HCT116 (cell line): ENCODE measurements at regions not wholly inside any gene's neighbourhood (a gene's known extent, or its start where the extent isn't known, plus 50 kb on each side); places are given as distances from the start of the nearest gene placed in this dataset.

Source experiments
- ATAC-seq: fragments of 200-7000 bp; cut with Tn5 transposase; 2 replicates; pipeline ENCODE4 v1.9.1; 2020; ENCODE audit warnings: mild to moderate bottlenecking, moderate library complexity
- BruUV-seq: library from RNA; stranded (reverse); fragments of 400-500 nt; replicated peaks from 2 replicates; lab custom pipeline; 2021; lab: Mats Ljungman, UMichigan
- CTCF ChIA-PET: fragments of 300-600 bp; sonication (Branson Sonifier 250); formaldehyde crosslinking; loops from one replicate; lab custom pipeline; 2021; ENCODE audit warnings: antibody characterized with exemption; lab: Charles Lee
- POLR2A ChIA-PET: fragments of 300-600, 350-600 bp; sonication (Branson Sonifier 250); formaldehyde crosslinking; loops from one replicate; lab custom pipeline; 2021; ENCODE audit warnings: antibody characterized with exemption; lab: Charles Lee
- RAD21 ChIA-PET, 2 experiments: fragments of 300-600 bp; sonication (Branson Sonifier 250); formaldehyde crosslinking; loops; one replicate each; lab custom pipeline; 2023; ENCODE audit warnings: low total read pairs in 2 of 2; ENCODE audit not compliant: uncharacterized antibody in 2 of 2, unreplicated experiment in 2 of 2, low non-redundant PET in 1 of 2; lab: Charles Lee
- DNase-seq: peaks from one replicate; pipeline ENCODE4 v3.0.0-alpha.2; 2010; ENCODE audit warnings: low read depth, low spot score
- H2AFZ ChIP-seq: fragments of 200-600 bp; shearing (Covaris generic), sonication (generic); 2 replicates; pipeline ENCODE4 v1.6.1; 2017; ENCODE audit warnings: low read depth, mixed run types, mixed read lengths, antibody characterized with exemption, low read length; ENCODE audit not compliant: poor library complexity, severe bottlenecking
- H3K27ac ChIP-seq: 2 replicates; pipeline ENCODE4 v1.5.1; 2012; ENCODE audit warnings: low read depth, low read length
- H3K27me3 ChIP-seq: fragments of 200-600 bp; sonication (generic); 2 replicates; pipeline ENCODE4 v1.6.1; 2016; ENCODE audit warnings: mixed run types, low read length, mixed read lengths; ENCODE audit not compliant: insufficient read depth
- H3K36me3 ChIP-seq, 2 experiments: fragments of 200-500 bp in 1 of 2; fragments of 200-600 bp in 1 of 2; sonication (Bioruptor generic) in 1 of 2; sonication (generic) in 1 of 2; 2 replicates each; pipeline versions ENCODE4 v1.5.1 to v1.6.1; 2014 to 2016; ENCODE audit warnings: low read length in 2 of 2, inconsistent platforms in 1 of 2, mixed read lengths in 1 of 2, mixed run types in 1 of 2; ENCODE audit not compliant: insufficient read depth in 2 of 2, control insufficient read depth in 1 of 2
- H3K4me1 ChIP-seq, 2 experiments: fragments of 200-600 bp in 1 of 2; sonication (generic) in 1 of 2; 2 replicates each; pipeline versions ENCODE4 v1.5.1 to v1.6.1; 2012 to 2017; ENCODE audit warnings: low read length in 2 of 2, inconsistent platforms in 1 of 2, mild to moderate bottlenecking in 1 of 2, mixed read lengths in 1 of 2, mixed run types in 1 of 2, moderate library complexity in 1 of 2; ENCODE audit not compliant: insufficient read depth in 2 of 2, control insufficient read depth in 1 of 2
- H3K4me2 ChIP-seq: fragments of 200-600 bp; sonication (generic); 2 replicates; pipeline ENCODE4 v1.6.1; 2017; ENCODE audit warnings: mixed run types, low read length, mixed read lengths
- H3K4me3 ChIP-seq, 2 experiments: fragments of 200-600 bp in 1 of 2; sonication (generic) in 1 of 2; replicated peaks in 1 of 2; 2 replicates each; pipeline ENCODE4 v1.5.1; 2011 to 2016; ENCODE audit warnings: low read length in 2 of 2, control low read depth in 1 of 2, low read depth in 1 of 2, mild to moderate bottlenecking in 1 of 2, mixed read lengths in 1 of 2, mixed run types in 1 of 2
- H3K79me2 ChIP-seq: fragments of 200-600 bp; sonication (generic); 2 replicates; pipeline ENCODE4 v1.6.1; 2017; ENCODE audit warnings: mild to moderate bottlenecking, mixed run types, low read length, moderate library complexity, mixed read lengths; ENCODE audit not compliant: insufficient read depth
- H3K9ac ChIP-seq: fragments of 200-600 bp; sonication (generic); 2 replicates; pipeline ENCODE4 v1.6.1; 2016; ENCODE audit warnings: low read length, mixed read lengths
- H3K9me2 ChIP-seq: fragments of 200-600 bp; sonication (generic), shearing (Covaris generic); 2 replicates; pipeline ENCODE4 v1.6.1; 2017; ENCODE audit warnings: mixed run types, mild to moderate bottlenecking, moderate library complexity; ENCODE audit not compliant: insufficient read depth
- H3K9me3 ChIP-seq, 2 experiments: fragments of 200-500 bp in 1 of 2; fragments of 200-600 bp in 1 of 2; sonication (Bioruptor generic) in 1 of 2; sonication (generic) in 1 of 2; 2 replicates each; pipeline ENCODE4 v1.6.1; 2014 to 2017; ENCODE audit warnings: low read length in 2 of 2, mixed read lengths in 2 of 2, inconsistent platforms in 1 of 2, low read depth in 1 of 2, mild to moderate bottlenecking in 1 of 2, mixed run types in 1 of 2, moderate library complexity in 1 of 2; ENCODE audit not compliant: control insufficient read depth in 1 of 2, insufficient read depth in 1 of 2
- H4K20me1 ChIP-seq: fragments of 200-600 bp; sonication (generic), shearing (Covaris generic); 2 replicates; pipeline ENCODE4 v1.6.1; 2017; ENCODE audit warnings: mixed run types, mild to moderate bottlenecking, moderate library complexity; ENCODE audit not compliant: insufficient read depth
- EGR1 ChIP-seq: IDR thresholded peaks from 2 replicates; pipeline ENCODE4 v1.6.1; 2012; ENCODE audit warnings: low read depth
- EZH2 ChIP-seq: fragments of 200-600 bp; sonication (generic); IDR thresholded peaks from 2 replicates; pipeline ENCODE4 v1.6.1; 2017; ENCODE audit warnings: antibody characterized with exemption, mixed run types
- FOSL1 ChIP-seq: IDR thresholded peaks from 2 replicates; pipeline ENCODE4 v1.6.1; 2012; ENCODE audit warnings: low read depth
- POLR2A ChIP-seq: IDR thresholded peaks from 2 replicates; pipeline ENCODE4 v1.7.0; 2011; ENCODE audit warnings: borderline replicate concordance; ENCODE audit not compliant: insufficient read depth, insufficient read length; ENCODE audit errors: extremely low read depth
- POLR2AphosphoS5 ChIP-seq: IDR thresholded peaks from 2 replicates; pipeline ENCODE4 v1.6.1; 2011; ENCODE audit warnings: mild to moderate bottlenecking, low read depth, low read length, moderate library complexity
- TCF7L2 ChIP-seq: IDR thresholded peaks from 2 replicates; pipeline ENCODE4 v1.7.0; 2011; ENCODE audit warnings: borderline replicate concordance, inconsistent platforms; ENCODE audit not compliant: insufficient read depth, insufficient read length; ENCODE audit errors: extremely low read depth
- YY1 ChIP-seq: IDR thresholded peaks from 2 replicates; pipeline ENCODE4 v1.6.1; 2011; ENCODE audit warnings: low read length, low read depth, moderate library complexity, mild to moderate bottlenecking; ENCODE audit not compliant: insufficient replicate concordance; ENCODE audit errors: extremely low read depth
- ZFX ChIP-seq: fragments of 450-650 bp; IDR thresholded peaks from 2 replicates; pipeline ENCODE4 v1.6.1; 2017
- ZNF274 ChIP-seq: fragments of 200-500 bp; sonication (Bioruptor generic); IDR thresholded peaks from 2 replicates; pipeline ENCODE4 v1.6.1; 2014; ENCODE audit warnings: mild to moderate bottlenecking, low read depth, low read length, inconsistent platforms
- intact Hi-C: fragments of 100-400 bp; cut with micrococcal nuclease; formaldehyde crosslinking; loops from 2 replicates; pipeline ENCODE4 v1.10.0; 2022
- TF ChIP-seq, protein P1 (sequence below), 3 experiments: fragments of 200-600 bp in 1 of 3; sonication (generic) in 1 of 3; IDR thresholded peaks in 2 of 3; conservative IDR thresholded peaks in 1 of 3; 2 replicates each; pipeline ENCODE4 v1.5.1; 2012 to 2017; ENCODE audit warnings: low read depth in 2 of 3, low read length in 2 of 3, antibody characterized with exemption in 1 of 3, borderline replicate concordance in 1 of 3, control low read depth in 1 of 3, mild to moderate bottlenecking in 1 of 3, mixed read lengths in 1 of 3, mixed run types in 1 of 3, moderate library complexity in 1 of 3; ENCODE audit not compliant: insufficient read depth in 1 of 3
- TF ChIP-seq, protein P2 (sequence below): IDR thresholded peaks from 2 replicates; pipeline ENCODE4 v1.6.1; 2012
- TF ChIP-seq, protein P3 (sequence below): IDR thresholded peaks from 2 replicates; pipeline ENCODE4 v1.6.1; 2012; ENCODE audit warnings: low read depth

DNA sequence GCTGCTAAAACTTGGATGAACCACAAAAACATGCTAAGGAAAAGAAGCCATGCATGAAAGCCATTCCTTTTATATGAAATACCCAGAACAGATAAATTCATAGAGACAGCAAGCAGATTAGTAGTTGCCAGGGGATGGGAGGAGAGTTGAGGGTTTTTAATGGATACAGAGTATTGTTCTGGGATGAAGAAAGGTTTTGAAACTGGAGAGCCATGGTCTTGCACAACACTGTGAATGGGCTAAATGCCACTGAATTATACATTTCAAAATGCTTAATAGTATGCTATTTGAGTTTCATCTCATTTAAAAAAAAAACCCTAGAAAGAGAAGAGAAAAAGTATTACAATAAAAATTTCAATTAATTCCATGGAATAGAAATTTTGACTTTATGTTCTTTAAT lies 154.3 kb downstream of the GNAT3 start:
- RAD21 ChIA-PET, result no interaction called here
- no peak for ATAC-seq

More for the DNA sequence above, 154.3 kb downstream of the GNAT3 start:
- Histone ChIP-seq H4K20me1 (no peaks in the 10 kb centered on the region), H3K4me1 (no peaks in the 10 kb centered on the region), H3K9me2 (no peaks in the 10 kb centered on the region; the same call in 1 of the 2 replicates), H3K9ac (no peak overlapping the region), H3K9me3 (no peaks in the 10 kb centered on the region), H2AFZ (no peak overlapping the region), H3K27ac (no peak overlapping the region), H3K4me2 (no peak overlapping the region), H3K36me3 (0 out of 4 replicates have a peak, but pooled peaks cover 0 to 4% of the 10 kb centered on the region in 2 experiments), H3K27me3 (no peaks in the 10 kb centered on the region), H3K4me3 (no peak overlapping the region), H3K79me2 (no peaks in the 10 kb centered on the region)
- intact Hi-C loops, result no loop called here
- CTCF ChIA-PET, result no interaction called here
- no peak for DNase-seq
- TF ChIP-seq, protein P1, sequence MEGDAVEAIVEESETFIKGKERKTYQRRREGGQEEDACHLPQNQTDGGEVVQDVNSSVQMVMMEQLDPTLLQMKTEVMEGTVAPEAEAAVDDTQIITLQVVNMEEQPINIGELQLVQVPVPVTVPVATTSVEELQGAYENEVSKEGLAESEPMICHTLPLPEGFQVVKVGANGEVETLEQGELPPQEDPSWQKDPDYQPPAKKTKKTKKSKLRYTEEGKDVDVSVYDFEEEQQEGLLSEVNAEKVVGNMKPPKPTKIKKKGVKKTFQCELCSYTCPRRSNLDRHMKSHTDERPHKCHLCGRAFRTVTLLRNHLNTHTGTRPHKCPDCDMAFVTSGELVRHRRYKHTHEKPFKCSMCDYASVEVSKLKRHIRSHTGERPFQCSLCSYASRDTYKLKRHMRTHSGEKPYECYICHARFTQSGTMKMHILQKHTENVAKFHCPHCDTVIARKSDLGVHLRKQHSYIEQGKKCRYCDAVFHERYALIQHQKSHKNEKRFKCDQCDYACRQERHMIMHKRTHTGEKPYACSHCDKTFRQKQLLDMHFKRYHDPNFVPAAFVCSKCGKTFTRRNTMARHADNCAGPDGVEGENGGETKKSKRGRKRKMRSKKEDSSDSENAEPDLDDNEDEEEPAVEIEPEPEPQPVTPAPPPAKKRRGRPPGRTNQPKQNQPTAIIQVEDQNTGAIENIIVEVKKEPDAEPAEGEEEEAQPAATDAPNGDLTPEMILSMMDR (IDR thresholded peaks at IDR 0.05 in 2 of 3, conservative IDR thresholded peaks at IDR 0.05 in 1 of 3; ENCODE audit: borderline replicate concordance in 1 of 3, insufficient read depth in 1 of 3, low read depth in 2 of 3, low read length in 2 of 3), result no peak
- no peak for TF ChIP-seq POLR2A
- TF ChIP-seq YY1, result no peak
- TF ChIP-seq ZNF274, result no peak
- TF ChIP-seq EZH2, result no peak
- TF ChIP-seq ZFX, result no peak
- TF ChIP-seq TCF7L2, result no peak
- no peak for TF ChIP-seq FOSL1
- TF ChIP-seq, protein P2, sequence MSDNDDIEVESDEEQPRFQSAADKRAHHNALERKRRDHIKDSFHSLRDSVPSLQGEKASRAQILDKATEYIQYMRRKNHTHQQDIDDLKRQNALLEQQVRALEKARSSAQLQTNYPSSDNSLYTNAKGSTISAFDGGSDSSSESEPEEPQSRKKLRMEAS, result no peak
- TF ChIP-seq, protein P3, sequence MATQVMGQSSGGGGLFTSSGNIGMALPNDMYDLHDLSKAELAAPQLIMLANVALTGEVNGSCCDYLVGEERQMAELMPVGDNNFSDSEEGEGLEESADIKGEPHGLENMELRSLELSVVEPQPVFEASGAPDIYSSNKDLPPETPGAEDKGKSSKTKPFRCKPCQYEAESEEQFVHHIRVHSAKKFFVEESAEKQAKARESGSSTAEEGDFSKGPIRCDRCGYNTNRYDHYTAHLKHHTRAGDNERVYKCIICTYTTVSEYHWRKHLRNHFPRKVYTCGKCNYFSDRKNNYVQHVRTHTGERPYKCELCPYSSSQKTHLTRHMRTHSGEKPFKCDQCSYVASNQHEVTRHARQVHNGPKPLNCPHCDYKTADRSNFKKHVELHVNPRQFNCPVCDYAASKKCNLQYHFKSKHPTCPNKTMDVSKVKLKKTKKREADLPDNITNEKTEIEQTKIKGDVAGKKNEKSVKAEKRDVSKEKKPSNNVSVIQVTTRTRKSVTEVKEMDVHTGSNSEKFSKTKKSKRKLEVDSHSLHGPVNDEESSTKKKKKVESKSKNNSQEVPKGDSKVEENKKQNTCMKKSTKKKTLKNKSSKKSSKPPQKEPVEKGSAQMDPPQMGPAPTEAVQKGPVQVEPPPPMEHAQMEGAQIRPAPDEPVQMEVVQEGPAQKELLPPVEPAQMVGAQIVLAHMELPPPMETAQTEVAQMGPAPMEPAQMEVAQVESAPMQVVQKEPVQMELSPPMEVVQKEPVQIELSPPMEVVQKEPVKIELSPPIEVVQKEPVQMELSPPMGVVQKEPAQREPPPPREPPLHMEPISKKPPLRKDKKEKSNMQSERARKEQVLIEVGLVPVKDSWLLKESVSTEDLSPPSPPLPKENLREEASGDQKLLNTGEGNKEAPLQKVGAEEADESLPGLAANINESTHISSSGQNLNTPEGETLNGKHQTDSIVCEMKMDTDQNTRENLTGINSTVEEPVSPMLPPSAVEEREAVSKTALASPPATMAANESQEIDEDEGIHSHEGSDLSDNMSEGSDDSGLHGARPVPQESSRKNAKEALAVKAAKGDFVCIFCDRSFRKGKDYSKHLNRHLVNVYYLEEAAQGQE, result no peak
- no peak for TF ChIP-seq EGR1
- TF ChIP-seq POLR2AphosphoS5, result no peak
- BruUV-seq, result no TSS peak
- POLR2A ChIA-PET, result no interaction called here
